K562 (cell line): ENCODE measurements at regions not wholly inside any gene's neighbourhood (a gene's known extent, or its start where the extent isn't known, plus 50 kb on each side); places are given as distances from the start of the nearest gene placed in this dataset.

Experiments
- BRF2 ChIP-seq: IDR thresholded peaks from 3 replicates; pipeline ENCODE4 v1.6.1; 2011; ENCODE audit warnings: borderline replicate concordance, mild to moderate bottlenecking; ENCODE audit not compliant: insufficient read length, insufficient read depth
- CTCF ChIP-seq, 3 experiments: IDR thresholded peaks in 2 of 3; conservative IDR thresholded peaks in 1 of 3; 2 replicates each; pipeline ENCODE4 v1.5.1; 2011 to 2012; ENCODE audit warnings: low read length in 3 of 3, mild to moderate bottlenecking in 3 of 3, control low read depth in 2 of 3, improper control_type of control experiment in 1 of 3, inconsistent platforms in 1 of 3, low read depth in 1 of 3, mixed read lengths in 1 of 3, moderate library complexity in 1 of 3; ENCODE audit not compliant: insufficient read depth in 2 of 3
- GABPA ChIP-seq: fragments of 200-800 bp; sonication (Bioruptor generic); conservative IDR thresholded peaks from 2 replicates; pipeline ENCODE4 v1.6.1; 2016; ENCODE audit warnings: low read depth, missing genetic modification characterization, missing compliant biosample characterization
- TAF7 ChIP-seq: fragments of 450-650 bp; IDR thresholded peaks from 2 replicates; pipeline ENCODE4 v1.6.1; 2016; ENCODE audit warnings: missing genetic modification characterization, missing compliant biosample characterization
- ZNF197 ChIP-seq: fragments of 200-800 bp; sonication (Bioruptor generic); IDR thresholded peaks from 2 replicates; pipeline ENCODE4 v1.6.1; 2016; ENCODE audit warnings: low read depth, missing genetic modification characterization, missing compliant biosample characterization

- TF ChIP-seq BRF2 = no peak
- TF ChIP-seq ZNF197 (CRISPR knock-in tag) = no peak
- no peak for TF ChIP-seq GABPA (tag)
- TF ChIP-seq CTCF (IDR thresholded peaks at IDR 0.05 in 2 of 3, conservative IDR thresholded peaks at IDR 0.05 in 1 of 3; ENCODE audit: insufficient read depth in 2 of 3, low read depth in 1 of 3, low read length in 3 of 3) = no peak
- TF ChIP-seq TAF7 (tag) = no peak
Observed at GRCh38 chr4:59195839-59196238, 2004.3 kb upstream of the ADGRL3 start.
